A673 (cell line): ENCODE measurements at regions not wholly inside any gene's neighbourhood (a gene's known extent, or its start where the extent isn't known, plus 50 kb on each side); places are given as distances from the start of the nearest gene placed in this dataset.

ENCODE experiments used
- CTCF ChIP-seq: fragments of 300-800, 200-600 bp; sonication (generic); conservative IDR thresholded peaks from 2 replicates; pipeline ENCODE4 v1.5.1; 2017; ENCODE audit warnings: low read depth, mild to moderate bottlenecking, antibody characterized with exemption, low read length, moderate library complexity, mixed read lengths
- EZH2 ChIP-seq: fragments of 200-600 bp; sonication (generic); IDR thresholded peaks from 2 replicates; pipeline ENCODE4 v1.6.1; 2017; ENCODE audit warnings: borderline replicate concordance, low read depth, mild to moderate bottlenecking, mixed read lengths, antibody characterized with exemption, low read length; ENCODE audit not compliant: poor library complexity, severe bottlenecking

- TF ChIP-seq CTCF: no peak
- no peak for TF ChIP-seq EZH2
Measured at GRCh38 chr2:184534986-184535385, 63.3 kb upstream of the ZNF804A start.
